ENCODE measurements at regions not wholly inside any gene's neighbourhood (a gene's known extent, or its start where the extent isn't known, plus 50 kb on each side); places are given as distances from the start of the nearest gene placed in this dataset.

- no peak overlapping the region for H3K4me3 ChIP-seq
- no peaks in the 10 kb centered on the region for H3K36me3 ChIP-seq
- peaks cover 0 to 3% (median 0%) of the 10 kb centered on the region in 4 donors for H3K9me3 ChIP-seq
- no peak for TF ChIP-seq EP300 (IDR thresholded peaks at IDR 0.05)
- no peak for TF ChIP-seq CTCF (IDR thresholded peaks at IDR 0.05)
- no peak for TF ChIP-seq POLR2AphosphoS5 (IDR thresholded peaks at IDR 0.05)
- no peak for TF ChIP-seq POLR2A (IDR thresholded peaks at IDR 0.05)
- no peaks in the 10 kb centered on the region for H3K4me1 ChIP-seq
- no peak overlapping the region for H3K27ac ChIP-seq
- ATAC-seq (ENCODE audit: low FRiP score in 2 of 2) (no peak), DNase-seq (no peak)
- H3K27me3 ChIP-seq, result no peaks in the 10 kb centered on the region
- WGBS, 2 donors, result 94 to 95% methylated on average over 9 of the region's 9 CpGs
These were observed 300.7 kb downstream of the MTERF1 start for GRCh38 chr7:91579837-91580236.

GRCh38 chr7:91582799-91583477 is 297.6 kb downstream of the MTERF1 start:
- Histone ChIP-seq H3K36me3 (no peaks in the 10 kb centered on the region), H3K9me3 (no peaks in the 10 kb centered on the region), H3K4me3 (no peak overlapping the region), H3K27me3 (no peaks in the 10 kb centered on the region), H3K27ac (no peak overlapping the region), H3K4me1 (no peaks in the 10 kb centered on the region)
- ATAC-seq (ENCODE audit: low FRiP score in 2 of 2), result no peak
- no peak for DNase-seq
- WGBS, 2 donors, result 83 to 92% methylated on average over 15 of the region's 15 CpGs
- TF ChIP-seq POLR2AphosphoS5 (IDR thresholded peaks at IDR 0.05), result no peak
- TF ChIP-seq EP300 (IDR thresholded peaks at IDR 0.05), result no peak
- TF ChIP-seq CTCF (IDR thresholded peaks at IDR 0.05), result no peak
- TF ChIP-seq POLR2A (IDR thresholded peaks at IDR 0.05), result no peak

DNA sequence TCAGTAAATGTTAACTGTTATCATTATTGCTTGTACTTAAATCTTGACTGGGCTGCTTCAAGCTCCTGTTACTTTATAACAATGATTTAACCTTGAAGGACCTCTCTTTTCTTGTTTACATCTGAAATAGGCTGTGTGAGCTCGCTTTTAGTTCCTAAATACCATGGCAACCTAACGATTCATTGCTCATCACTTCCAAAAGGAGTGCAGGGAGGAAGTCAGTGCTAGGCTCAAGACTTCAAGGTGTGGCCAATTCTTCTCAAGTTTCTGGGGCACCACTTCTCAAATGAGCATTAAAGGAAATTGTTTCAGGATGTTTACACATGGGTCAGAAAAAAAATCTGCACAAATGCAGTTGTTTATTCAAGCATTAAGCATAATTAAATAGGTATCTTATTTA is 284.2 kb downstream of the MTERF1 start:
- DNase-seq, result no peak
- H3K27me3 ChIP-seq, result no peaks in the 10 kb centered on the region
- no peaks in the 10 kb centered on the region for H3K36me3 ChIP-seq
- no peaks in the 10 kb centered on the region for H3K4me1 ChIP-seq
- ATAC-seq (ENCODE audit: low FRiP score in 2 of 2), result no peak
- TF ChIP-seq EP300 (IDR thresholded peaks at IDR 0.05) (no peak), POLR2A (IDR thresholded peaks at IDR 0.05) (no peak), CTCF (IDR thresholded peaks at IDR 0.05) (no peak), POLR2AphosphoS5 (IDR thresholded peaks at IDR 0.05) (no peak)
- WGBS, 2 donors, result 0 to 10% methylated on average over 2 of the region's 2 CpGs
- H3K4me3 ChIP-seq, result no peak overlapping the region
- no peak overlapping the region for H3K27ac ChIP-seq
- H3K9me3 ChIP-seq, result no peaks in the 10 kb centered on the region

- no peak overlapping the region for H3K4me3 ChIP-seq
- H3K9me3 ChIP-seq, result no peaks in the 10 kb centered on the region
- 86 to 96% methylated on average over 1 of the region's 1 CpG for WGBS, 2 donors
- H3K27me3 ChIP-seq, result no peaks in the 10 kb centered on the region
- H3K27ac ChIP-seq, result no peak overlapping the region
- ATAC-seq (ENCODE audit: low FRiP score in 2 of 2) (no peak), DNase-seq (no peak)
- no peaks in the 10 kb centered on the region for H3K36me3 ChIP-seq
- H3K4me1 ChIP-seq, result no peaks in the 10 kb centered on the region
- TF ChIP-seq CTCF (IDR thresholded peaks at IDR 0.05), result no peak
- TF ChIP-seq POLR2AphosphoS5 (IDR thresholded peaks at IDR 0.05), result no peak
- TF ChIP-seq EP300 (IDR thresholded peaks at IDR 0.05), result no peak
These were observed 281.7 kb downstream of the MTERF1 start for GRCh38 chr7:91598791-91599190.

- Histone ChIP-seq H3K36me3 (no peaks in the 10 kb centered on the region), H3K4me1 (no peaks in the 10 kb centered on the region), H3K27ac (no peak overlapping the region), H3K9me3 (no peaks in the 10 kb centered on the region), H3K27me3 (no peaks in the 10 kb centered on the region), H3K4me3 (no peak overlapping the region)
- DNase-seq, result no peak
- no peak for ATAC-seq (ENCODE audit: low FRiP score in 2 of 2)
- TF ChIP-seq POLR2AphosphoS5 (IDR thresholded peaks at IDR 0.05) (no peak), CTCF (IDR thresholded peaks at IDR 0.05) (no peak), EP300 (IDR thresholded peaks at IDR 0.05) (no peak), POLR2A (IDR thresholded peaks at IDR 0.05) (no peak)
These were observed 280.4 kb downstream of the MTERF1 start for GRCh38 chr7:91600112-91600511.
